Skeletal muscle satellite cell (primary cell): ENCODE measurements at regions not wholly inside any gene's neighbourhood (a gene's known extent, or its start where the extent isn't known, plus 50 kb on each side); places are given as distances from the start of the nearest gene placed in this dataset.

Experiments
- H3K27me3 ChIP-seq: 2 replicates; pipeline ENCODE4 v1.7.0; 2013; ENCODE audit warnings: low read length; ENCODE audit not compliant: control insufficient read depth, insufficient read depth
- H3K36me3 ChIP-seq: 2 replicates; pipeline ENCODE4 v1.7.0; 2013; ENCODE audit warnings: mild to moderate bottlenecking, control low read depth, low read length; ENCODE audit not compliant: insufficient read depth
- H3K4me1 ChIP-seq: 2 replicates; pipeline ENCODE4 v1.7.0; 2013; ENCODE audit warnings: low read length; ENCODE audit not compliant: control insufficient read depth, insufficient read depth
- H3K4me2 ChIP-seq: 2 replicates; pipeline ENCODE4 v1.7.0; 2013; ENCODE audit warnings: mild to moderate bottlenecking, low read length
- H3K4me3 ChIP-seq: 2 replicates; pipeline ENCODE4 v1.7.0; 2013; ENCODE audit warnings: low read length
- H3K9ac ChIP-seq: 2 replicates; pipeline ENCODE4 v1.7.0; 2013; ENCODE audit warnings: mild to moderate bottlenecking, low read depth, low read length, moderate library complexity
- H3K9me3 ChIP-seq: replicated peaks from 2 replicates; pipeline ENCODE4 v1.7.0; 2013; ENCODE audit warnings: mild to moderate bottlenecking, control low read depth, low read length

DNA sequence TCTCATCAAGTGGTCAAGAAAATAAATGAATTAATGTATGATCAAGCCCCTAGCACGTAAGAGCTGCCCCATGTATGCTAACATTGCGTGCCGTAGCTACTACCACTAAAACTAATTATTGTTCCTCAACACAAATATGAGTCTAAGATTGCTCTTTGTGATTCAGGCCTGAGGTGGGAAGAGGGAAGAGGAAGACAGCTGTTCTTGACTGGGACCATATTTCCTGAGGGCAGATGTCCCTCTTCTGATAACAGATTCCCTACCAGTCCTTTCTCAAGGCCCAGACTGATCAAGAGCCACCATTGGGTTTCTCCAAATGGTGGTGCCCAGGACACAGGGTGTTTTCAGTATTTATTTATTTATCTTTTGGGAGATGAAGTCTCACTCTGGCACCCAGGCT is 87.2 kb upstream of the CADM1 start:
- H3K36me3 ChIP-seq: no peaks in the 10 kb centered on the region
- no peak overlapping the region for H3K4me2 ChIP-seq
- H3K4me1 ChIP-seq: no peaks in the 10 kb centered on the region

DNA sequence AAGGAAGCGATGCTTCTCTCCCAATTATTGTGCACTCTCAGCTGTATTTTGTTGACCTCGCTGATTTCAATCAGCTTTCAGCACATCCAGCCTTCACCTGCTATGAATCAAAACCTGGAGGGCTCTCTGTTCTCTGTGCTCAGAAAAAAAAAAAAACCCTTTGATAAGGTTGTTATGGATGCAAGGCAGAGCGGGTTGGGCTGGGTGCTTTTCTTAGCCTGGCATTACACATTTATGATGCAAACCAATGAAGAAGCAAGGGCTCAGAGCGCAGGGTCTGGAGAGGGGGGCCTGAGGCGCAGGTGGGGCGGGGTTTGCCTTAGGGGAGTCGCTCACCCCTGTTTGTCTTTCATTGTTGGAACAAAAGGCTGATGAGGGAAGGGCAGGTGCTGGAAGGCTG is 86.0 kb upstream of the CADM1 start:
- Histone ChIP-seq H3K4me2 (no peak overlapping the region), H3K9ac (no peak overlapping the region), H3K36me3 (no peaks in the 10 kb centered on the region), H3K4me1 (no peaks in the 10 kb centered on the region), H3K9me3 (peaks cover 7% of the 10 kb centered on the region), H3K4me3 (no peak overlapping the region), H3K27me3 (no peaks in the 10 kb centered on the region)

More for the DNA sequence above, 87.2 kb upstream of the CADM1 start:
- Histone ChIP-seq H3K27me3 (no peaks in the 10 kb centered on the region), H3K9ac (no peak overlapping the region), H3K4me3 (no peak overlapping the region), H3K9me3 (peaks cover 7% of the 10 kb centered on the region)

DNA sequence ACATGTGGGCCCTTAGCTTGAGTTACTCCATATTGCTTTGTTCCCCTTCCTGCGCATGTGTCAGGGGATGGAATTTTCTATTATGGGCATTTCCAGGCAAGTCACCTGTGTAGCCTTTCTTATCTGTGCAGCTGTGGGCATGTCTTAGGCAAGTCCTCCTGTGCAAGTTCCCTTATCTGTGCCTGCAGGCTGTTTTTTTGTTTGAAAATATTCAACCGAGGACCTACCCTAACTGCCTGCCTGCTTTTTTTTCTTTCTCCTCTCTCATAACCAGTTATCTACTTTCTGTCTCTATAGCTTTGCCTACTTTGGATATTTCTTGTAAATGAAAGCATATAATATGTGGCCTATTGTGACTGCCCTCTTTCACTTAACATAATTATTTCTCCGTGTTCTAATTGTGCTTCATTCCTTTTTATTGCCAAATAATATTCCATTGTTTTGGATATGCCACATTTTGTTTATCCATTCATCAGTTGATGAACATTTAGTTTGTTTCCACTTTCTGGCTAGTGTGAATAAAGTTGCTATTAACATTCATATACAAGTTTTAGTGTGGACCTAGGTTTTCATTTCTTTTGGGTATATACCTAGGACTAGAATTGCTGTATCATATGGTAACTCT is 83.6 kb upstream of the CADM1 start:
- Histone ChIP-seq H3K4me3 (no peak overlapping the region), H3K4me2 (no peak overlapping the region), H3K36me3 (no peaks in the 10 kb centered on the region), H3K27me3 (no peaks in the 10 kb centered on the region), H3K9me3 (peaks cover 7% of the 10 kb centered on the region), H3K4me1 (no peaks in the 10 kb centered on the region), H3K9ac (no peak overlapping the region)

DNA sequence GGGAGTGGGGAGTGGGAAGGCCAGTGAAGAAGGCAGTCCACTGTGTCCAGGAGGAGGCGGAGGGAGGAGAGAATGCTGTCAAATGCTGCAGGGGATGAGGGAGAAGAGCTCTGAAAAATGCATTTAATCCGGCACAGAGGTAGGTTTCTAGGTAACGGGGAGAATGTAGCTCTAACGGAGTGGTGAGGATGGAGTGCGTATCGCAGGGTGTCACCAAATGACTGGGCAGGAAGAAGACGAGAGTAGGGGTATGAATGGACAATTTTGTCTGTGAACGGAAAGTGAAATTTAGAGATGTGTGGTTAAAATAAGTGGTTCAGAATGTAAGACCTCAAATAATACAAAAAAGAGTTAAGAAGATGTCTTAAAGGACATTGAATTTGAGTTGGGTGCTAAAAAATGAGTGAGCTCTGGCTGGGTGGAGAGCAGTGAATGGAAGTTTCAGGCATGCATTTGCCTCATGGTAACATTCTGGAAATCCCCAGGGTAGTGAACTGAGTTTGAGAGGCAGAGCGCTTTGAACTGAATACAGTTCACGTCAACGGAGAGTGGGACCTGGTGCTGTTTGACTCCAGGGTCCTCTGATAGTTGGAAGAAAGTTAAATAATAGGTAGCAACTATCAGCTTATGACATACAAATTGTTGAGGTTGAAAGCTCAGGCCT is 81.3 kb upstream of the CADM1 start:
- H3K9me3 ChIP-seq: peaks cover 7% of the 10 kb centered on the region
- no peaks in the 10 kb centered on the region for H3K36me3 ChIP-seq
- H3K9ac ChIP-seq: no peak overlapping the region
- H3K4me3 ChIP-seq: no peak overlapping the region
- no peaks in the 10 kb centered on the region for H3K4me1 ChIP-seq
- no peak overlapping the region for H3K4me2 ChIP-seq
- no peaks in the 10 kb centered on the region for H3K27me3 ChIP-seq

DNA sequence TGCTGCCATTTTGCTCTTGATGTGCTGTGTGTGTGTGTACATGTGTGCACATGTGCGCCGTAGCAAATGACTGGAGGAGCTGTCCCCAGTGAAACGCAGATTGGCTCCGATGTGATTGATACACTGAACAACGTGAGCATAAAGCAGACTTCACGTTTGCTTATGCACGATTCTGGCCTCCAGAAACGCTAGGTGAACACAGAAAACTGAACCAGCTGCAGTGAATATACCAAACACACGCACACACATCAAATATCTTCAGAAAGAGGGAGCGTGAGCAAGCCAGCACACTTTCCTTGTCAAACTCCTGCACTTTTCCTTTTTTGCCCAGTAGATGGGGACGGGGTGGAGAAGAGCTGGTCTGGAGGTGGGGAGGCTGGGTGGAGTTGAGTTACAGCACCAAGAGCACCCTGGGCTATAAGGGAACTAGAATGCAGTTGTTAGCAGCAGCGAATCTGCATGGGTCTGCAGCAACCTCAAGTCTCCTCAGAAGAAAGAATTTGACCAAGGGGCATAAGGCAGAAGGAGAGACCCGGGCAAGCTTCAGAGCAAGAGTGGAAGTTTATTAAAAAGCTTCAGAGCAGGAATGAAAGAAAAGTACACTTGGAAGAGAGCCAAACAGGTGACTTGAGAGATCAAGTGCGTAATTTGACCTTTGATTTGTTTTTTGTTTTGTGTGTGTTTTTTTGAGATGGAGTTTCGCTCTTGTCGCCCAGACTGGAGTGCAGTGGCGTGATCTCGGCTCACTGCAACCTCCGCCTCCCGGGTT is 77.8 kb upstream of the CADM1 start:
- Histone ChIP-seq H3K27me3 (no peaks in the 10 kb centered on the region), H3K4me1 (no peaks in the 10 kb centered on the region), H3K9me3 (peaks cover under 1% of the 10 kb centered on the region), H3K9ac (no peak overlapping the region), H3K4me3 (no peak overlapping the region), H3K4me2 (no peak overlapping the region), H3K36me3 (no peaks in the 10 kb centered on the region)

DNA sequence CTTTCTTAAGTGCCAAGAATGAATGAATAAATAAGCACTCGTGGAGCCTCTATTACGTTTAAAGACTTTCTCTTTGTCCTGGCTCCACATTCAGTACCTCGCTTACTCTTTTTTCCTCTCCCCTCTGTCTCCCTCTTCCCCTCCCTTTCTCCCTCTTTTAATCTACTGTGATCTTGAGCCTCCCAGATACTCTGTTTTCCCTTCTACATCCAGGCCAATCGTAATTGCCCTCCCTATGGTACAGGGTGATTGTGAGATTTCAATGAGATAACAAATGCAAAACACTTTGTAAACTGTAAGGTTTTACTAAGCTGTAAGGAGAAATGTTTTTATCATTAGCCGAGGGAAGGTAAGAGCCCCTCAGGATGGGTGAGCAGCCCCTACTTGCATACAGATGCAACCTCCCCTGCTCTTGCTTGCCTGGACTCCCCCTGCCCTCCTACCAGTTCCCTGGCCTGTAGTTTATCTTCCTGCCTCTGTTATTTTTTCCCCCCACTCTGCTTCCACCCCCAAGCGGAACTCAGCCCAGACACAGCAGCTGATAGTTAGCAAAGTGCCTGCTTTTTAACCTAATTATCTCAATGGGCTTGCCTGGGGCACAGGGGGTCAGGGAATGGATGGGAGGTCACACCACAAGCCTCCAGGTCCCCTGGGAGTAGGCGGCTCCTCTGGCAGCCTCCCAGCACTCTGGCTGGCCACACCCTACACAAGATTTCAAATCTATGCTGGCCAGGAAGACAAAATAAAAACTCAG is 76.9 kb upstream of the CADM1 start:
- Histone ChIP-seq H3K9me3 (peaks cover 3% of the 10 kb centered on the region), H3K27me3 (no peaks in the 10 kb centered on the region), H3K4me1 (no peaks in the 10 kb centered on the region), H3K9ac (no peak overlapping the region), H3K36me3 (no peaks in the 10 kb centered on the region), H3K4me2 (no peak overlapping the region), H3K4me3 (no peak overlapping the region)

DNA sequence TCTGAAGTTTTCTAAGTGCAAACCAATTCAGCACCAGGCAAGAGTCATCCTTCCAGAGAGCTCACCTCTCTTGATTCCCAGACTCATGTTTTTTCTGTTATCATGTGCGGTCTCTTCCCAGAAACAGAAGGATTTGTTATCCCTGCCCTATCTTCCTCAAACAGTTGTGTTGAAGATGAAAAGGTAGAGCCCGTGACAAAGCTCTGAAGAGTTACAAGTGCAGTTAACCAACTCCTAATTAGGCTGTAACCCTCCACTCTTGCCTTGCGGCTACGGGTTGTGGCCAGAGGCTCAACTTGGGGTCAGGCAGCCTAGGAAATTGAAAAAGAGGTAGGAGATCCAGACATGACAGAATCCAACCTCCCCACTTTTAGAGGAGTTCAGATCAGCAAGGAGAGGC is 76.2 kb upstream of the CADM1 start:
- Histone ChIP-seq H3K36me3 (no peaks in the 10 kb centered on the region), H3K4me3 (no peak overlapping the region), H3K4me1 (no peaks in the 10 kb centered on the region), H3K27me3 (no peaks in the 10 kb centered on the region), H3K9me3 (peaks cover 3% of the 10 kb centered on the region), H3K4me2 (no peak overlapping the region), H3K9ac (no peak overlapping the region)

DNA sequence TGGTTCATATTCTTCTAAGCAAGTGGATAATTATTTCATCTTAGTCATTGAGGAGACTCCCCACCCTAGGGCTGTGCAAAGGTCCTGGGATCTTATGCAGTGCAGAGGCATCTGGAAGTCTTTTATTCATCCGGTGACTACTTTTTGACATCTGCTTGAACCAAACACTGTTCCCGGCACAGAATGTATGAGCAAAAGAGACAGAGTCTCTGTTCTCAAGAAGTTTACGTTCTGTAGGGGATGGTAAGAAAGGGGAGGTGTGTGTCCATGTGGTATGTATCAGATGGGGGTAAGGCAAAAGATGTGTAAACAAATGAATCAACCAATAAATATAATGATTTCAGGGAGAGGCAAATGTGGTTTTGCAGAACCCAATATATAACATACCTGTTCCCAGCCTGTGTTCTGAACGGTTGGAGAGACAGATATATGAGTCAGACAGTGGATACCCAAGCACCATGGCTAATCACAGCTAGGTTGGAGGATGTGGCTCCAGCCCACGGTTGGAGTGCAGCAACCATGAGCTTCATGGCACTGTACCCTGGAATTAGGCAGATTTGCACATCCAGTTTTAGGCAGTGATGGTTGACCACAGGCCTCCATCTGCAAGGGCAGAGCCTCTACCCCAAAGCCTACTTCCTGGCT is 75.1 kb upstream of the CADM1 start:
- Histone ChIP-seq H3K36me3 (no peaks in the 10 kb centered on the region), H3K9me3 (peaks cover 3% of the 10 kb centered on the region), H3K4me1 (no peaks in the 10 kb centered on the region), H3K4me2 (no peak overlapping the region), H3K4me3 (no peak overlapping the region), H3K27me3 (no peaks in the 10 kb centered on the region), H3K9ac (no peak overlapping the region)

DNA sequence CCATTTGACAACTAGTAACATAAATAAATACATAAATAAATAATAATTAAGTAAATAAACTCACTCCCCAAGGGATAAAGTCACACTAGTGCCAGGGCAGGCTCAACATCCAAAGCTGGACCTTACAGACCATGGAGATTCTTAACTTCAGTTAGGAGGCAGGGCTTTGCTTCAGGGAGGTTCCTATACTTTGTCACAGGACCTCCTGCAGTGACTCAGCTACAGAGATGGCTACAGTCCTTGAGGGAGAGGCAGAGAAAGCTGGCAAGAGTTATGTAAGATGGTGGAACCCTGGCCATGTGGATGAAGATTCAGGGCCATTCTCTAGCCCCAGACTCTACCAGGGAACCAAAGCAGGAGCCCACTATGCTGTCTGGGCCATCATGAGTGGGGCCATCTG is 74.1 kb upstream of the CADM1 start:
- Histone ChIP-seq H3K36me3 (no peaks in the 10 kb centered on the region), H3K9me3 (peaks cover 3% of the 10 kb centered on the region), H3K4me2 (no peak overlapping the region), H3K4me1 (no peaks in the 10 kb centered on the region), H3K9ac (no peak overlapping the region), H3K4me3 (no peak overlapping the region), H3K27me3 (no peaks in the 10 kb centered on the region)

DNA sequence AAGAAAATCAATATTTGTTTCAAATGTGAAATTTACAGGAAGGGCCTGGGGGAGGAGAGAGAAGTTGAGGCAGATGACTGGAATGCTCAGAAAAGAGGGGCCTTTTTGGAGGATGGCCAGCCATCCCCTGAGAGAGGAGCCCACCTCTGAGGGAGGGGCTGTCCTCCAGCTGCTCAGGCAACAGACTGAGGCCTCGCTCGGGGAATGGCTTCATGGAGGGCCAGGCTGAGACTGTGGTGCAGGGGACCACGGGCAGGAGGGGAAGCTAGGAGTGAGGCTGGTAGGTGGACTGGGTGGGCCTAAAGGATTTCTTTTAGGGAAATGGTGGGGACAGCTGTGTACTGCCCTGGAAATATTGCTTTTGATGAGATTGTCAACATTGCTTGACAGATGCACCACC is 73.5 kb upstream of the CADM1 start:
- peaks cover 3% of the 10 kb centered on the region for H3K9me3 ChIP-seq
- no peaks in the 10 kb centered on the region for H3K4me1 ChIP-seq
- H3K4me2 ChIP-seq: no peak overlapping the region
- H3K36me3 ChIP-seq: no peaks in the 10 kb centered on the region
- H3K9ac ChIP-seq: no peak overlapping the region
- no peaks in the 10 kb centered on the region for H3K27me3 ChIP-seq
- no peak overlapping the region for H3K4me3 ChIP-seq
